Ecto neural progenitor cell (in vitro differentiated cells): ENCODE measurements at regions not wholly inside any gene's neighbourhood (a gene's known extent, or its start where the extent isn't known, plus 50 kb on each side); places are given as distances from the start of the nearest gene placed in this dataset.

Source experiments
- DNase-seq: peaks from one replicate; pipeline ENCODE4 v3.0.0-alpha.2; 2018; ENCODE audit warnings: low spot score

DNA sequence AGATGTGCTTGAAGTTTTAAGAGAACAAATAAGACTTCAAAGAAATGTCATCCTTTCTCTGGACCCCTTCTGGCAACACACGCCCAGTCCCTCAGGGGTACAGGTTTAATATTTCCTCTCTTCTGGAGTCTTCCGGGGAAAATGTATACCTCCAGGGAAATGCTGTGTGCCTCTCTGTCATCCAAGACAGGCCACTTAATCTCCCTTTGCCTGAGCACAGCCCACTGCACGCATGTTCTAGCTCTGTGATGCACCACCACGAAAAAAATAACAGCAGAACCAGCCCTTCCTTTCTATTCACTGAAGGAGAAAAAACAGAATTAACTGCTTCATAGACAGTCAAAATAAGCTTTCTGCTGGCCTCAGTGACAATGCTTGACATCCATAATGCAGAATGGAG is 140.1 kb downstream of the RBFOX3 start:
- no peak for DNase-seq

DNA sequence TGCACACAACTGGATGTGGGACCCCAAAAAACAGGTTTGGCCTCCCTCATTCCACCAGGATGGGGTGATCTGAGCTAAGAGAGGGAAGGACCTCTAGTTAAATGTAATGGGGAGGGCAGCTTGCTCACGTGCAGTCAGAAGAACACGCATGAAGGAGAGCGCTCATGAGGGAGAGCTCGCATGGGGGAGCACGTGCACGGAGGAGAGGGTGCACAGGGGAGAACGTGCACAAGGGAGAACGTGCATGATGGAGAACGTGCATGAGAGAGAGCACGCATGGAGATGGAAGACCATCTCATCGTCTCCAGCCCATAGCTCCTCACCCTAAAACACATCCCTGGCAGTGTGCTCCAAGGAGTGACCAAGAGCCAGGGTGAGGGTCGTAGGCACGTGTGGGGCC is 141.2 kb downstream of the RBFOX3 start:
- DNase-seq: no peak

DNA sequence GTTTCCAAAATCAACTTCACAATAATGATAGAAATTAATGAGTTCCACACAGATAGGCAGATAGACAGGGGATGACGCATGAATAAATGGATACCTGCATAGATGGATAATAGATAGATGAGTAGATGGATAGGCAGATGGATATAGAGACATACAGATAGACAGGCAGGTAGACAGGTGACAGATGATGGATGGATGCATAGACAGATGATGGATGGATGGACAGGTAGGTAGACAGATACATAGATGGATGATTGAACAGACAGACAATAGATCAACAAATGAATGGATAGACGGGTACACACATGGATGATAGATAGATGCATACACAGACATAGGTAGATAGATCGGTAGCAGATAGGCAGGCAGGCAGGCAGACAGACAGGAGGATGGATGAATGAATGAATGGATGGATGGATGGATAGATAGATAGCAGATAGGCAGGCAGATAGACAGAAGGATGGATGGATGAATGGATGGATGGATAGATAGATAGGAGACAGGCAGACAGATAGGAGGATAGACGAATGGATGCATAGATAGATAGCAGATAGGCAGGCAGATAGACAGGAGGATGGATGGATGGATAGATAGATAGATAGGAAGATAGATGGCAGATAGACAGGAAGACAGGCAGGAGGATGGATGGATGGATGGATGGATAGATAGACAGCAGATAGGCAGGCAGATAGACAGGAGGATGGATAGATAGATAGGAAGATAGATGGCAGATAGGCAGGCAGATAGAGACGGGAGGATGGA is 142.5 kb downstream of the RBFOX3 start:
- DNase-seq: no peak

GRCh38 chr17:79466562-79467350 is 144.1 kb downstream of the RBFOX3 start:
- DNase-seq: no peak

- no peak for DNase-seq
These were observed 145.2 kb downstream of the RBFOX3 start for GRCh38 chr17:79465681-79466025.

DNA sequence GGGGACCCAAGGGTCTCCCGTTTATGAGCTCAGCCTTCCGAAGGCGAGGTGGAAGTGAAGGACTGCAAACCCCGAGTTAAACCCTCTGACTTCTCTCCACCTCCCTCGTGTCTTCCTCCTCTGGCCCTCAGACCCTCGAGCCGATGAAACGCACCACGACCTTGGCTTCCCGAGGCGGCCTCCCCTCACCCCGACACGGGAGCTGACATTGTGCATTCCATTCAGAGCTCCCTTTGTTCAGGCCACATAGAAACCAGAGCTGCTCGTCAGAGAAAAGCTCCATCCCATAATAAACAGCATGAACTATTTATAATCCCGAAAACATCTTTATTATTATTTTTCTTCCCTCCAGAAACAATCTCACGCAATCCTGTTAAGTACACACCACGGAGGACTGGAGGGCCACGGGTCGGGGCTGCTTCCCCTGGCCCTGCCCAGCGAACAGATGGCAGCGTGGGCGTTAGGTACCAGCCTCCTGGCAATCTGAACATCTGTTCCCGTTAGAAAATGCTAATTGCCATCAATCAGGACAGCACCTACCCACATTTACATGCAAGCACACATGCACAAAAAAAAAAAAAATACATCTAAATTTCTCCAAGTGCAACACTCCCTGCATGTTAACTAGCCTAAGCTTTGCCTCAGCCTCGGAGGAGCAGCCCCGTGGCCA is 145.7 kb downstream of the RBFOX3 start:
- no peak for DNase-seq

DNA sequence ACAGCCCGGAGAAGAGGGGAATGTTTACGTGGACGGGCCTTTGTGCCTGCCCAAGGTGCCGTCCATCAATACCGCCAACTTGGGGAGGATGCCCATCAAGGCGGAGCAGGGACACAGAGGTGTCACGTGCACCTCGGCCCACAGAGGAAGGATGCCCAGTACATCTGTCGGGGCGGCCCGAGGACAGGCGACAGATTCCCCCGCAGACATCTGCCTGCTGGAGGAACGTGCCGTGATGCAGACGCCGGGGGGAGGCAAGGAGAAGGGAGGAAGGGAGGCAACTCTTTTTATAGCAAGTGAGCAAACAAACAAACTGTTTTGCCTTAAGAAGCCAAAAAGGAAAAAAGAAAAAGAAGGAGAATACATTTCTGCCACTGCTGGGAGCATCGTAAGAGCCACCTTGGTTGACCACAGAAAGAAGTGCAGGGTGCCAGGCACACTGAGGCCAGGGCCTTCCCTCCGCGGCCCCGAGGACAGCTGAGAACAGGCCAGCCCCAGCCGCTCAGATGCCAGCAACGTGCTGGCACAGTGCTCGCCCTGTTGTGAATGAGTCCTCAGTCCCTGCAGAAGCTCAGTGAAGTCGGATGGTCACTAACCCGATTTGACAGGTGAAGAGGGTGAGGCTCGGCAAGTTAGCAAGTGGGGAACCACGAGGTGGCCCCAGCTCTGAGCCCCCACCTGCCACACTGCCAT is 146.4 kb downstream of the RBFOX3 start:
- DNase-seq: no peak

GRCh38 chr17:79463421-79464317 is 147.2 kb downstream of the RBFOX3 start:
- DNase-seq: no peak

GRCh38 chr17:79461041-79461440 is 149.8 kb downstream of the RBFOX3 start:
- DNase-seq: no peak

DNA sequence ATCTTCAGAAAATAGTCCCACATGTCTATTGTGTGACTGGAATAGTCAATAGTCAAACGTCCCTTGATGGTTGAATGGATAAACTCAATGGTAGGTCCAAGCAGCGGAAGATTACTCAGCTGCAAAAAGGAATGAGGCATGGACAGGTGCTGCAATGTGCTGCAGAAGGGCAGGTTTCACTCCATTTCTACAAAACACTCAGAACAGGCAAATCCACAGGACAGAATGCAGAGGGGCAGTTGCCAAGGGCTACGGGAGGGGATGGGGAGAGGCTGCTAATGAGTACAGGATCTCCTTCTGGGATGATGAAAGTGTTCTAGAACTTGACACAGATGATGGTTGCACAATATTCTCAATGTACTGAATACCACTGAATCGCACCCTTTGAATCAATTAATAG is 151.0 kb downstream of the RBFOX3 start:
- no peak for DNase-seq

GRCh38 chr17:79459003-79459655 is 151.7 kb downstream of the RBFOX3 start:
- no peak for DNase-seq

DNA sequence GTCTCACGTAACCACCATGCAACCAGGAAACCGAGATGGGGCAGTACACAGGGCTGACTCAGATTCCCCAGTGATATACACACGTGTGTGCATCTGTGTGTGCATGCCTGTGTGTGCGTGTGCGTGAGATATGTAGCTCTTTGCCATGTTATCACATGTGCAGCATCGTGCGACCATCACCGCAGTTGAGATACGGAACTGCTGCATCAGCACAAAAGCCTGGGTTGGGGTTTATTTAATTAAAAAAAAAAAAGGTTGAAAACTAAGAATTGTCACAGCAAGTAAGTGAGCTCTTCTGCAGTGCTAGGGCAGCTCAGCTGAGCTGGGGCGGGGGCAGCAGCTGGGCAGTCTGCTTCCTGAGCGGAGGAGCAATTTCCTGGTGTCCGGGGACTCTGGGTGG is 152.5 kb downstream of the RBFOX3 start:
- no peak for DNase-seq

GRCh38 chr17:79457889-79458288 is 153.0 kb downstream of the RBFOX3 start:
- DNase-seq: no peak

GRCh38 chr17:79457376-79457775 is 153.5 kb downstream of the RBFOX3 start:
- no peak for DNase-seq

GRCh38 chr17:79455636-79456035 is 155.2 kb downstream of the RBFOX3 start:
- no peak for DNase-seq

DNA sequence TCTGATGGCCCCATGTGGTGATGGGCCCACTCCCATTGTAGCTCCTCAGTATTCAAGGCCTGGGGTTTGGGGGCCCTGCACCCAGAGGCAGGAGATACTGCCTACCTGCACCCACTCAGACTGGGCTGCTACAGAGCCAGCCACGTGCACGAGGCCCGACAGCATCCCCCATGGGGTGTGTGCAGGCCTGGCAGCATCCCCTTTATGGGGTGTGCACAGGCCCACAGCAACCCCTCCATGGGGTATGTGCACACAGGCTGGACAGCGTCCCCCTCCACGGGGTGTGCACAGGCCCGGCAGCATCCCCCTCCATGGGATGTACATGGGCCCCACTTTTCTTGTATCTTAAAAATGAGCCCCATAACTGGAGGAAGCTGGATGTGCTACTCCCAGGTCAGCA is 156.0 kb downstream of the RBFOX3 start:
- DNase-seq: no peak

GRCh38 chr17:79453481-79453880 is 157.4 kb downstream of the RBFOX3 start:
- no peak for DNase-seq

GRCh38 chr17:79452706-79453105 is 158.1 kb downstream of the RBFOX3 start:
- no peak for DNase-seq

- no peak for DNase-seq
These were observed 159.7 kb downstream of the RBFOX3 start for GRCh38 chr17:79451167-79451566.

GRCh38 chr17:79446399-79447009 is 164.3 kb downstream of the RBFOX3 start:
- no peak for DNase-seq
